NCI-H2029 (cell line): ENCODE measurements at regions not wholly inside any gene's neighbourhood (a gene's known extent, or its start where the extent isn't known, plus 50 kb on each side); places are given as distances from the start of the nearest gene placed in this dataset.
A peak's percentile ranks its signal among the peaks of the same experiment; 100 is the strongest.

Experiments
- DNase-seq: peaks from one replicate; lab custom pipeline; 2025; lab: John Stamatoyannopoulos, UW

GRCh38 chr9:119649205-119649604, 280.0 kb upstream of the BRINP1 start:
- no peak for DNase-seq

DNA sequence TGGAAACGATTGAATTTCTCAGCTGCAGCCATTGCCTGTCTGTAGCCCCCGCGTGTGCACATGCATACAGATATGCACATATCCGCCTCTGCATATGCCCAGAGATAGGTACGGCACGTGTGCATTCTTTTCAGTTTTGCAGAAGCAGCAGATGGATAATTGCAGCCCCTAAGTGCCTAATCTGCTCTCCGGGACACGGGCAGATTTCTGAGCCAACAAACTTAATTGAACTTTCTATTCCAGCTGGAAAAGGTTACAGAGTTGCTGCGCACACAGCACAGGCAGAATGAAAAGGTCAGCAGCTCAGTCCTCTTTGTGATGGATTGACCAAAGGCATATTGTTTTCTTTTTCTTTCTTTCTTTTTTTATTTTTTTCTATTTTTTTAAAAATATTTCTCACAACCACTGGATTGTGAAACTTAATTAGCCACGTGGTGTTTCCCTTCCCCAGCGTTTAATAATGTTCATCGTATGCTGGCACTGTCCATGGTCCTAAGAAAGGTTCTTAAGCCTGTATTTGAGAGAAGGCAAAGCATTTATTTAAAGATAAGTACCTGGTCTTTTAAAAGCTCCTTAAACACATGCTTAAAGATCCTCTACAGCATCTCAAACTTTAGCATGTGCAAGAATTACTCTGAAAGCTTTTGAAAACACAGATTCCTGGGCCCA, 270.2 kb upstream of the BRINP1 start:
- no peak for DNase-seq

- DNase-seq: no peak
Observed at GRCh38 chr9:119634006-119634405, 264.8 kb upstream of the BRINP1 start.

- DNase-seq: no peak
Observed at GRCh38 chr9:119611565-119611964, 242.3 kb upstream of the BRINP1 start.

DNA sequence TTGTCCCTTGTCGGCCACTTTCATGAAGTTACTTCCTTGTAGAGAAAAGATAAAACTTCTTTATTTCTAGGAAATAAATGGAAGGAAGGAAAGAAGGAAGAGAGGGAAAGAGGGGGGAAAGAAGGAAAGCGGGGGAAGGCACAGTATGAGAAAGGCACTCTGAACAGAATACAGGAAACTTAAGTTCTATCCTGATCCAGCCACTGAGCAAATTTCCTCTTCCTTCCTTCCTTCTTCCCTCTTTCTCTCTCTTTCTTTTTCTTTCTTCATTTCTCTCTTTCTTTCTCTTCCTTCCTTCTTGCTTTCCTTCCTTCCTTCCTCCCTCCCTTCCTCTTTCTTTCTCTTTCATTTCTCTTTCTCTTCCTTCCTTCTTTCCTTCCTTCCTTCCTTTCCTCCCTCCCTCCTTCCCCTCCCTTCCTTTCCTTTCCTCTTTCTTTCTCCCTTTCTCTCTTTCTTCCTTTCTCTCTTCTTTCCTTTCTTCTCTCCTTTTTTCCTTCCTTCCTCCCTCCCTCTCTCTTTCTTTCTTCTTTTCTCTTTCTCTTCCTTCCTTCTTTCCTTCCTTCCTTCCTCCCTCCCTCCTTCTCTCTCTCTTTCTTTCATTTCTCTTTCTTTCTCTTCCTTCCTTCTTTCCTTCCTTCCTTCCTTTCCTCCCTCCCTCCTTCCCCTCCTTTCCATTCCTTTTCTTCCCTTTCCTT, 240.2 kb upstream of the BRINP1 start:
- DNase-seq: no peak

DNA sequence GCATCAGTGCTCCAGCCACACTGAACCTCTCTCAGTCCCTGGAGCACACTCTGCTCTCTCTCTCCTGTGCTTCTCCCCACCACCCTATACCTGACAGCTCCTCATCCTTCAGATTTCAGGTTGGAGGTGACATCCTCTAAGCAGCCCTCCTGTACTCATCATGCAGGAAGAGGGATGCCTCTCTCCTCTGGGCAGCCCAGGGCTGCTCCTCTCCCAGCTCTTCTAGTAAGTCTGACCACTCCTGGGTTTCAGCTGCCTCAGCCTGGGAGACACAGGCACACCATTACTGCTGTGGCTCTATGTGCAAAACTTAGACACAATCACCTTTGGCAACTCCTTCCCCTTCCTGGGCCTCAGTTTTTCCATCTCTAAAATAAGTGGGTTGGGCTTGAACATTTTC, 232.4 kb upstream of the BRINP1 start:
- DNase-seq: no peak

DNA sequence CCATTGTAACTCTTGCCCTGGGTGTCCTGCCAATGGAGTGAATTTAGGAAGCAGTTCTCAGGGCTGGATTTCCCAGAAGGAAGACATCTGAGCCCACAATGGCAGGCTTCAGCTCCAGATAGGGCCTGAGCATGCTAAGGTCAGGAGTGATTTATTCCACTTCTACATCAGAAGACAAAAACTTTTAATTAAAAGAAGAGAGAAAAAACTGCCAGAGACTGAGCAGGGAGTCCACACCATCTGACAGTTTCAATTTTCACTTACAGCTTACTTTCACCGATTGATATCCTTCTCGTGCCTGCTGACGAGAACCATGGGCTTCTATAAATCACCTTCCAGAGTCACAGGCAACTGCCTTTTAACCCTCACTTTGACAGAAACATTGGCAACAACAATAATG, 228.3 kb upstream of the BRINP1 start:
- DNase-seq: no peak

DNA sequence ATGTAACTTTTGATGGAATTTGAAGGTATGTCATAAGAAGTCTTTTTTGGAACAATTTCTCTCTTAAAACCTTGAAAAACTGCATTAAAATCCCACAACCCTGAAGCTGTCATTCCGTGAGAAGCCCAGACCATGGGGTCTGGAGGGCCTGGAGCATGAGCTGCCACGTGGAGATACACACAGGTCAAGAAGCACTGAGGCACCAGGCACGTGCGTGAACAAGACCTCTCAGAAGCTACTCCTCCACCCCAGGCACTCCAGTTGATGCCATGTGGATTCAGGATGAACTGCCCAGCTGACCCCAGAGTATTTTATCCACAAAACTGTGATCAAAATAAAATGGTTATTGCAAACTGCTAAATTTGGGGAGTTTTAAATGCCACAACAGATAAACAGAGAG, 227.5 kb upstream of the BRINP1 start:
- DNase-seq: no peak

- no peak for DNase-seq
Observed at GRCh38 chr9:119588874-119589744, 219.9 kb upstream of the BRINP1 start.

GRCh38 chr9:119577881-119578280, 208.6 kb upstream of the BRINP1 start:
- no peak for DNase-seq

DNA sequence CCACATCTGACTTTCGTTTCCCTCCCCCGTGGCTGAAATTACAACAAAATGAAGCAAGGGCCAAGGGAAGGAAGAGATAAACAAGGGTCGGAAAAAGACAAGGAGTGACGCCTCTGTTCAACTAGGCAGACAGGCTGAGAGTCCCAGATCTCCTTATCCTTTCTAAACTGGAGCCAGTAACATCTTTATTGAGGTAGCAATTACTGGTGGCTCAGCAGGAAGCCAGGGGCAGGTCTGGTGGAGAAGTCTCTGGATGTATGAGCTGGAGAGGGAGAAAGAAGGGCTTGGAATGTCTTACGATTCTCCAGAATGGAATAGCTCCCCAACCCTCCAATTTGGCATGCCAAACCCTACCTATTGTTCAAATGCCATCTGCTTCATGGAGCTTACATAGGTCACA, 190.8 kb upstream of the BRINP1 start:
- DNase-seq: no peak

DNA sequence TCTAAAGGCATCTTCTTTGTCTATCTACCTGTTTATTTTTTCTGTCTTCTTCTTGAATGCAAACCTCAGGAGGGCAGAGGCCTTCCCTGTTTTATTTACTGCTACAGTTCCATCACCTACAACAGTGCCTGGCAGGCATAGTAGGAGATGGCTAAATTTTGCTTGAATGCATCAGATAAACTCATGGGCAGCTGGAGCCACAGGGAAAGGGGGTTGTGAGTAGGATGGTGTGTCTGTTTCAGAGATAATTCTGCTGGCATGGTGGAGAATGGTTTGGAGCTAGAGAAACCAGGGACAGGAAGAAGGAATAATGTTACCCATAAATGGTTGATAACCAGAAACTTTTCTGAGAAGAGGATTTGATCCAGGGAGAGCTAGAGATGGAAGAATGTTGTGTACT, 189.8 kb upstream of the BRINP1 start:
- DNase-seq: no peak

- DNase-seq: peak; percentile 65
Observed at GRCh38 chr9:119556129-119556875, 187.1 kb upstream of the BRINP1 start.

DNA sequence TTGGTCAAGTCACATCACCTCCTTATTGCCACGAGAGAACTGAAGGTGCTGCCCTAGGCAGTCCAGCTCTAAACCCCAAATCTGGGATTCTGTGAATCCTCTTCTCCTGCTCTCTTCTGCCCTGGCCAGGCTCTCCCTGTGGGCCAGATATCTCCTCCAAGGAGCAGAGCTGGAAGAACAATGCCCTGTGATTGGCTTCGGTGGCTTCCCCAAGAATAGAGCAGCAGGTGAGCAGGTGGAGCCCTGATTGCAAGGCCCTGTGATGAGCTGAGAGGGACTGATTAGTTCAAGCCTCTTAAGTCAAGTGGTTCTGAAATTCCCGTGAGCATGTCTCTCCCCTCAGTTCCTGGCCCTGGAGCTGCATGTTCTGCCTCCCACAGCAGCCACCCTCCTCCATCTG, 175.3 kb upstream of the BRINP1 start:
- DNase-seq: no peak

DNA sequence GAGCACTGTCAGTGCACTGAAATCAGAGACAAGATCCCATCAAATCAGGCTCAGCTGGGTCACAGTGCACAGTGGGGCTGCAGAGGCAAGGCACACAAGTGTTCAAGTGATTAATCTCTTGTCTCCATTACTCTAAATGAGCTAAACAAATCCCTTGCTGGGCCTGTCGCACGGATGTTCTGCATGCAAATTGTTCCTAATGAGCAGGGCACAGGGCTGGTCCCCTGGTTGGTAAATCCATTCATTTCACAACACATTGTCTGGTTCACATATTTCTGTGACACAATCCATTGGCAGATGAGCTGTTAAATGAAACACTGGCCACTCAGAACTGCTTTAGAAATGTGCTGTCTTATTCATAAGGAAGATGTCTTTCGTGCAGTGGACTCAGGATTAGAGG, 167.9 kb upstream of the BRINP1 start:
- no peak for DNase-seq

DNA sequence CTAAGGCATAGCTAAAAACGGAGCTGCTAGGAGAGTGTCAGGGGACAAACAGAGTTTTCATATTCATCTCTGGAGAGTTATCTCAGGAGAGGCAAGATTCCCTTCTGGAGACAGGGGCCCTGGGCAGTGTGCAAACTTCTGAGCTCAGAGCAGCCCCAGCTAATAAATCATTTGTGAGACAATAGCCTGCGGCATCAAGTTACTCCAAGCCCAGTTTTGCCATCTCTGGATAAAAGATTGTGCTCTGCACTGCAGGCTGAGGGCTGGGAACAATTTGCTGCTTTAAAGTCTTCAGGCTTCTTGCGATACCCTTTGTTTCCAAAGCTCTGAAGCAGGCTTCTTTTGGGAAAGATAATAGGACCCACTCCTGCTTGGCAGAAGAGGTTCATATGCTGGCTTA, 164.3 kb upstream of the BRINP1 start:
- DNase-seq: no peak

DNA sequence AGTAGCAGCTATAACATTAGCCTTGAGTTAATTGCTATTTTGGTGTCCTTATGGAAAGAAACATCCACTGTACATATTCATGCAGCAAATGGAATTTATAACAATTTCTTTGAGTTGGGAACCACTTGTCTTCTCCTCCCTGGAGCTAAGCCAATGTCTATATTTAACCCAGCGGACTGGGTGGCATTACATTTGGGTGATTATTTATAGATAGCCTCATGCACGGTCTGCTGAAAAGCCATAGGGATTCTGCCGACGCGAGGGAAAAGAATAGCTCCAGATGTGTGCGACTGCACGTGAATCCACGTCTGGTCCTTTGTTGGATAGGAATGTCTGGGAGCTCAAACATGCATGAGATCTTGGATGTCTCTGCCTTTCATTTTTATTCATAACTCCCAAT, 157.5 kb upstream of the BRINP1 start:
- no peak for DNase-seq

GRCh38 chr9:119523508-119523907, 154.3 kb upstream of the BRINP1 start:
- no peak for DNase-seq

GRCh38 chr9:119522381-119522780, 153.1 kb upstream of the BRINP1 start:
- DNase-seq: no peak

DNA sequence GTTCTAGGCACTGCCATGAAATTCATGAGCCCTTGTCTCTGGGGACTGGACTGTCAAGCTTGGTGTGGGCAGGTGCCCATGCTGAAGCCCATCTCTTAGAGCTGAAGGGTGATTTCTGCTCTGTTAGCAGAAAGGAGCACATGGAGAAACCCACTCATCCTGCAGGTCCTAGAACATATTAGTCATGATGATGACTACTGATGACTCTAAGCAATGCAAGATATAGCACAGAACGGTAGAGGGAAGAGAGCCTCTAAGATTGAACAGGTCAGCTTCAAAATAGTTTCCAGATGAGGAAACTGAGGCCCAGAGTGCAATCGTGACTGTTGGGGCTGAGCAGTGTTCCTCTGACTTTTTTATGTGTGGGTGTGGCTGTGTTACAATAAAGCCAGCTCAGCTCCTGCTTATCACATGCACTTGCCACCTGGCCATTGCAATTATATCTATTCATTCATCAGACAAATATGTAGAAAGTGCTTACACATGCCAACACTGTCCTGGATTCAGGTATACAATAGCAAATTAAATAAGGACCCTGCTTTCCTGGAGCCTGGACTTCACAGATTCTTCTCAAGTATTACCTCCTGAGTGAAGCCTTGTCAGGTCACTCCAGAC, 140.2 kb upstream of the BRINP1 start:
- no peak for DNase-seq

DNA sequence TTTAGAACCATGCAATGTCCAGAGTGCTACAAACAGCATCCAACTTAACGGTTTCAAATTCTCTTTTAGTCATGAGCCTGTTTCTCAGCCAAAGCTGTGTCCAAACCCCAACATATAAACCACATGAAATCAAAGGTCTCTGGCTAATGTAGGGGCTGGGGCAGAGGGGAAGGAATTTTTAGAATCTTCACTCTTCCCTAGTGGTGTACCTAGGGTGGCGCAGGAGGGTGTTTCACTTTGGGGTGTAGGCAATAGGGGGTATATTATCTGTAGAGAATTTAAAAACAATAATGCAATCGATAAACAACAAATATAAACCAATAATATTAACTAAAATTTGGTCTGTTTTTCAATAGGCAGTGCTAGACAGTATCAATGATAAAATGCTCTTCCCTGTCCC, 132.1 kb upstream of the BRINP1 start:
- DNase-seq: no peak
